ENCODE measurements at regions not wholly inside any gene's neighbourhood (a gene's known extent, or its start where the extent isn't known, plus 50 kb on each side); places are given as distances from the start of the nearest gene placed in this dataset.

DNA sequence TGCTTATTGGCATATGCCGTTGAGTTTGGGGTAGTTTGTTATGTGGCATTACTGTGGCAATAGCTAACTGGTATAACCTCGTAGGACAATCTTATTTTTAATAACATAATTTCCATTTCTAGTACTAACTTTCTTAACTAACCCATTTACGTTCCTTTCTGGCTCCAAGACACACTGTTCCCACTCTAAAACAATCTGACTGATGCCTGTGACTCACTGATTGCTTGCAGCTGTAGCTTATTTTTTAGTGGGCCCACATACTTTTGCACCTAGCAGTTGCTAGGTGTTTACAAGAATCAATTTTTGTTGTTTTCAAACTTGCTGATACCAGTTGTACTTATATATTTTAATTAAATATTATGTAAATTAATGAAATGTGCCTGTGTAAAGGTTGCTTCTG lies 52.2 kb downstream of the FAT3 start:
- Histone ChIP-seq H3K9ac (ENCODE audit: insufficient read depth, low read depth, low read length) (no peak overlapping the region), H3K4me3 (replicated peaks in 1 of 3; ENCODE audit: insufficient read depth in 1 of 3, low read depth in 2 of 3, low read length in 3 of 3) (no peak overlapping the region), H2AFZ (ENCODE audit: low read length) (no peak overlapping the region), H3K79me2 (ENCODE audit: insufficient read depth, low read length) (no peaks in the 10 kb centered on the region), H3K9me3 (ENCODE audit: low read length) (no peaks in the 10 kb centered on the region), H3K27ac (ENCODE audit: extremely low read length, insufficient read depth, low read length) (no peak overlapping the region), H3K36me3 (replicated peaks in 1 of 2; ENCODE audit: control insufficient read depth in 1 of 2, insufficient read depth in 2 of 2, low read length in 2 of 2) (no peaks in the 10 kb centered on the region), H3K4me1 (ENCODE audit: insufficient read depth, low read length) (no peaks in the 10 kb centered on the region), H3K27me3 (ENCODE audit: control insufficient read depth in 1 of 2, insufficient read depth in 2 of 2, low read length in 2 of 2) (no peaks in the 10 kb centered on the region), H3K4me2 (ENCODE audit: low read depth, low read length) (no peak overlapping the region), H4K20me1 (ENCODE audit: insufficient read depth, low read length) (no peaks in the 10 kb centered on the region)
- no peak for TF ChIP-seq XRCC5 (optimal IDR thresholded peaks at IDR 0.05; ENCODE audit: low read length)
- no peak for TF ChIP-seq SMARCE1 (IDR thresholded peaks at IDR 0.05; ENCODE audit: borderline replicate concordance)
- TF ChIP-seq HNRNPL (IDR thresholded peaks at IDR 0.05; ENCODE audit: low read depth, low read length), result no peak
- no peak for TF ChIP-seq SAFB2 (CRISPR knock-in tag; IDR thresholded peaks at IDR 0.05; ENCODE audit: borderline replicate concordance, low read depth)
- TF ChIP-seq KDM5B (CRISPR knock-in tag; IDR thresholded peaks at IDR 0.05; ENCODE audit: borderline replicate concordance), result no peak
- TF ChIP-seq MIER3 (CRISPR knock-in tag; IDR thresholded peaks at IDR 0.05; ENCODE audit: borderline replicate concordance), result no peak
- TF ChIP-seq ZNF225 (CRISPR knock-in tag; IDR thresholded peaks at IDR 0.05), result no peak
- TF ChIP-seq ZNF589 (CRISPR knock-in tag; conservative IDR thresholded peaks at IDR 0.05), result no peak
- intact Hi-C loops (cut with micrococcal nuclease; ENCODE audit: unreplicated experiment) (no loop called here), in situ Hi-C loops (cut with HindIII; ENCODE audit: extremely low pct_ligation_motif_present, low pct_unique_long_range_greater_than_20kb) (no loop called here)
- POLR2A ChIA-PET, result no interaction called here
- BruUV-seq (replicated peaks), result no TSS peak
- CTCF ChIA-PET (ENCODE audit: low intra/inter-chr PET ratio, low total read pairs), result no interaction called here
- ATAC-seq (no peak), DNase-seq (ENCODE audit: low spot score) (no peak), FAIRE-seq (no peak)
- WGBS (ENCODE audit: low lambda C conversion rate), result 3% methylated on average over 3 of the region's 3 CpGs

DNA sequence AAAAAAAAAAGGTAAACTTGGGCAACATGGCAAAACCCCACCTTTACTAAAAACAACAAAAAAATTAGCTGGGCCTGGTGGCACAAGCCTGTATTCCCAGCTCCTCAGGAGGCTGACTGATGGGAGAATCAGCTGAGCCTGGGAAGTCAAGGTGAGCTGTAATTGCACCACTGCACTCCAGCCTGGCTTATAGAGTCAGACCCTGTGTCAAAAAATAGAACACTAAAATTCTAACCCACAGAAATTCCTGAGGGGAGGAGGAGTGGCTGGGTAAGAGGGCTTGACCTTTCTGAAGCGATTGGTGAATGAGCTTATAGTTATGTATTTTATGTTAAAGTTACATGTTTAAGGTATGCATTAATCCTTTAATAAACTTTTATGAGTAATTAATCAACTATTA lies 53.3 kb downstream of the FAT3 start:
- no peaks in the 10 kb centered on the region for H3K27me3 ChIP-seq (ENCODE audit: control insufficient read depth in 1 of 2, insufficient read depth in 2 of 2, low read length in 2 of 2)
- CTCF ChIA-PET (ENCODE audit: low intra/inter-chr PET ratio, low total read pairs), result no interaction called here

More for the DNA sequence above, 53.3 kb downstream of the FAT3 start:
- POLR2A ChIA-PET, result no interaction called here
- ATAC-seq, result no peak
- Histone ChIP-seq H3K9me3 (ENCODE audit: low read length) (no peaks in the 10 kb centered on the region), H3K27ac (ENCODE audit: extremely low read length, insufficient read depth, low read length) (no peak overlapping the region), H3K4me2 (ENCODE audit: low read depth, low read length) (no peak overlapping the region), H3K4me1 (ENCODE audit: insufficient read depth, low read length) (no peaks in the 10 kb centered on the region), H2AFZ (ENCODE audit: low read length) (no peak overlapping the region), H3K4me3 (replicated peaks in 1 of 3; ENCODE audit: insufficient read depth in 1 of 3, low read depth in 2 of 3, low read length in 3 of 3) (no peak overlapping the region), H4K20me1 (ENCODE audit: insufficient read depth, low read length) (no peaks in the 10 kb centered on the region), H3K9ac (ENCODE audit: insufficient read depth, low read depth, low read length) (no peak overlapping the region), H3K79me2 (ENCODE audit: insufficient read depth, low read length) (no peaks in the 10 kb centered on the region), H3K36me3 (replicated peaks in 1 of 2; ENCODE audit: control insufficient read depth in 1 of 2, insufficient read depth in 2 of 2, low read length in 2 of 2) (no peaks in the 10 kb centered on the region)
- in situ Hi-C loops (cut with HindIII; ENCODE audit: extremely low pct_ligation_motif_present, low pct_unique_long_range_greater_than_20kb), result no loop called here
- no peak for TF ChIP-seq NR2F6 (IDR thresholded peaks at IDR 0.05)
- TF ChIP-seq NR2F6 (CRISPR knock-in tag; IDR thresholded peaks at IDR 0.05), result no peak
- no peak for TF ChIP-seq NPAS2 (CRISPR knock-in tag; IDR thresholded peaks at IDR 0.05; ENCODE audit: borderline replicate concordance)
- TF ChIP-seq, protein P1, sequence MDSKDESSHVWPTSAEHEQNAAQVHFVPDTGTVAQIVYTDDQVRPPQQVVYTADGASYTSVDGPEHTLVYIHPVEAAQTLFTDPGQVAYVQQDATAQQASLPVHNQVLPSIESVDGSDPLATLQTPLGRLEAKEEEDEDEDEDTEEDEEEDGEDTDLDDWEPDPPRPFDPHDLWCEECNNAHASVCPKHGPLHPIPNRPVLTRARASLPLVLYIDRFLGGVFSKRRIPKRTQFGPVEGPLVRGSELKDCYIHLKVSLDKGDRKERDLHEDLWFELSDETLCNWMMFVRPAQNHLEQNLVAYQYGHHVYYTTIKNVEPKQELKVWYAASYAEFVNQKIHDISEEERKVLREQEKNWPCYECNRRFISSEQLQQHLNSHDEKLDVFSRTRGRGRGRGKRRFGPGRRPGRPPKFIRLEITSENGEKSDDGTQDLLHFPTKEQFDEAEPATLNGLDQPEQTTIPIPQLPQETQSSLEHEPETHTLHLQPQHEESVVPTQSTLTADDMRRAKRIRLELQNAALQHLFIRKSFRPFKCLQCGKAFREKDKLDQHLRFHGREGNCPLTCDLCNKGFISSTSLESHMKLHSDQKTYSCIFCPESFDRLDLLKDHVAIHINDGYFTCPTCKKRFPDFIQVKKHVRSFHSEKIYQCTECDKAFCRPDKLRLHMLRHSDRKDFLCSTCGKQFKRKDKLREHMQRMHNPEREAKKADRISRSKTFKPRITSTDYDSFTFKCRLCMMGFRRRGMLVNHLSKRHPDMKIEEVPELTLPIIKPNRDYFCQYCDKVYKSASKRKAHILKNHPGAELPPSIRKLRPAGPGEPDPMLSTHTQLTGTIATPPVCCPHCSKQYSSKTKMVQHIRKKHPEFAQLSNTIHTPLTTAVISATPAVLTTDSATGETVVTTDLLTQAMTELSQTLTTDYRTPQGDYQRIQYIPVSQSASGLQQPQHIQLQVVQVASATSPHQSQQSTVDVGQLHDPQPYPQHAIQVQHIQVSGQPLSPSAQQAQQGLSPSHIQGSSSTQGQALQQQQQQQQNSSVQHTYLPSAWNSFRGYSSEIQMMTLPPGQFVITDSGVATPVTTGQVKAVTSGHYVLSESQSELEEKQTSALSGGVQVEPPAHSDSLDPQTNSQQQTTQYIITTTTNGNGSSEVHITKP (CRISPR knock-in tag; IDR thresholded peaks at IDR 0.05; ENCODE audit: low read depth), result no peak
- TF ChIP-seq ZNF556 (CRISPR knock-in tag; IDR thresholded peaks at IDR 0.05; ENCODE audit: borderline replicate concordance), result no peak
- TF ChIP-seq IRF2 (CRISPR knock-in tag; IDR thresholded peaks at IDR 0.05), result no peak
- TF ChIP-seq HOXA7 (CRISPR knock-in tag; IDR thresholded peaks at IDR 0.05), result no peak
- TF ChIP-seq ZNF251 (CRISPR knock-in tag; IDR thresholded peaks at IDR 0.05), result no peak
- no peak for TF ChIP-seq ZSCAN21 (CRISPR knock-in tag; IDR thresholded peaks at IDR 0.05; ENCODE audit: borderline replicate concordance)
- TF ChIP-seq FOXK1 (CRISPR knock-in tag; IDR thresholded peaks at IDR 0.05; ENCODE audit: borderline replicate concordance, low read depth), result no peak
- no peak for TF ChIP-seq DNMT3B (CRISPR knock-in tag; conservative IDR thresholded peaks at IDR 0.05)
- TF ChIP-seq ZNF713 (CRISPR knock-in tag; IDR thresholded peaks at IDR 0.05), result no peak
- intact Hi-C loops (cut with micrococcal nuclease; ENCODE audit: unreplicated experiment), result no loop called here
- no peak for DNase-seq (ENCODE audit: low spot score)
- BruUV-seq (replicated peaks), result no TSS peak
- WGBS (ENCODE audit: low lambda C conversion rate), result 13% methylated on average over 1 of the region's 1 CpG
- FAIRE-seq, result no peak
